ENCODE measurements at regions not wholly inside any gene's neighbourhood (a gene's known extent, or its start where the extent isn't known, plus 50 kb on each side); places are given as distances from the start of the nearest gene placed in this dataset.

DNA sequence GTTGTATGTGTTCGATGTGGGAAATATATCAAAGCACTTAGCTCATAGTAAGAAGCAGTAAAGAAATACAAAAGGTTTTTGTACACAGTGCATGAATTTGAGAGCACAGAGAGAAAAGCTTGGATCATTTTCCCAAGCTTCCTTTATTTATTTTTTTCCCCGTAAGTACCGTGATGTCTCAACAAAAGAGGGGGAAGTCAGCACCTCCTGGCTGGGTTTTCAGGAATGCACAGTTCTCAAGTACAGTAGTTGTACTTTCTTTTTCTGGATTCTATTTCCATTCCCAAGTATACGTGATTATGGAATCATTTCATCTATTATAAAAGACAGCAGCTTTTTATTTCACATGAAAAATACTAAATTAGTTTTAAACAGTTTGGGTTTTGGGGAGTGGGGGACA is 171.5 kb upstream of the EDNRA start (continued):
- no peak for TF ChIP-seq MAFK (IDR thresholded peaks at IDR 0.05; ENCODE audit: low read depth, low read length)
- no peak for TF ChIP-seq KDM5A (IDR thresholded peaks at IDR 0.05; ENCODE audit: low read length)
- TF ChIP-seq, protein P1, sequence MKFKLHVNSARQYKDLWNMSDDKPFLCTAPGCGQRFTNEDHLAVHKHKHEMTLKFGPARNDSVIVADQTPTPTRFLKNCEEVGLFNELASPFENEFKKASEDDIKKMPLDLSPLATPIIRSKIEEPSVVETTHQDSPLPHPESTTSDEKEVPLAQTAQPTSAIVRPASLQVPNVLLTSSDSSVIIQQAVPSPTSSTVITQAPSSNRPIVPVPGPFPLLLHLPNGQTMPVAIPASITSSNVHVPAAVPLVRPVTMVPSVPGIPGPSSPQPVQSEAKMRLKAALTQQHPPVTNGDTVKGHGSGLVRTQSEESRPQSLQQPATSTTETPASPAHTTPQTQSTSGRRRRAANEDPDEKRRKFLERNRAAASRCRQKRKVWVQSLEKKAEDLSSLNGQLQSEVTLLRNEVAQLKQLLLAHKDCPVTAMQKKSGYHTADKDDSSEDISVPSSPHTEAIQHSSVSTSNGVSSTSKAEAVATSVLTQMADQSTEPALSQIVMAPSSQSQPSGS (IDR thresholded peaks at IDR 0.05; ENCODE audit: low read length): no peak
